HEK293T (cell line): ENCODE measurements at regions not wholly inside any gene's neighbourhood (a gene's known extent, or its start where the extent isn't known, plus 50 kb on each side); places are given as distances from the start of the nearest gene placed in this dataset.

Experiments used
- ARNT ChIP-seq: fragments of 450-650 bp; IDR thresholded peaks from 2 replicates; pipeline ENCODE4 v1.6.1; 2017; ENCODE audit warnings: mild to moderate bottlenecking
- BHLHE40 ChIP-seq: fragments of 450-650 bp; IDR thresholded peaks from 2 replicates; pipeline ENCODE4 v1.6.1; 2016; ENCODE audit warnings: mild to moderate bottlenecking, moderate library complexity, borderline replicate concordance
- CTBP1 ChIP-seq: fragments of 450-650 bp; IDR thresholded peaks from 2 replicates; pipeline ENCODE4 v1.6.1; 2016; ENCODE audit warnings: borderline replicate concordance
- ELF4 ChIP-seq: fragments of 450-650 bp; IDR thresholded peaks from 2 replicates; pipeline ENCODE4 v1.6.1; 2017; ENCODE audit warnings: antibody characterized with exemption
- FOXA1 ChIP-seq: fragments of 450-650 bp; IDR thresholded peaks from 2 replicates; pipeline ENCODE4 v1.6.1; 2016; ENCODE audit warnings: mild to moderate bottlenecking
- FOXK2 ChIP-seq: fragments of 450-650 bp; IDR thresholded peaks from 2 replicates; pipeline ENCODE4 v1.6.1; 2016; ENCODE audit warnings: mild to moderate bottlenecking
- FOXM1 ChIP-seq: fragments of 450-650 bp; IDR thresholded peaks from 2 replicates; pipeline ENCODE4 v1.6.1; 2017; ENCODE audit warnings: mild to moderate bottlenecking, borderline replicate concordance
- L3MBTL2 ChIP-seq: fragments of 450-650 bp; conservative IDR thresholded peaks from 2 replicates; pipeline ENCODE4 v1.6.1; 2016; ENCODE audit warnings: mild to moderate bottlenecking
- LEF1 ChIP-seq: fragments of 450-650 bp; IDR thresholded peaks from 2 replicates; pipeline ENCODE4 v1.6.1; 2017; ENCODE audit warnings: mild to moderate bottlenecking, borderline replicate concordance
- NFRKB ChIP-seq: fragments of 450-650 bp; IDR thresholded peaks from 2 replicates; pipeline ENCODE4 v1.6.1; 2016; ENCODE audit warnings: mild to moderate bottlenecking, moderate library complexity
- SP1 ChIP-seq: fragments of 450-650 bp; IDR thresholded peaks from 2 replicates; pipeline ENCODE4 v1.6.1; 2017
- SUZ12 ChIP-seq: fragments of 450-650 bp; IDR thresholded peaks from 2 replicates; pipeline ENCODE4 v1.6.1; 2016; ENCODE audit warnings: mild to moderate bottlenecking
- TARDBP ChIP-seq: fragments of 450-650 bp; IDR thresholded peaks from 2 replicates; pipeline ENCODE4 v1.6.1; 2016

DNA sequence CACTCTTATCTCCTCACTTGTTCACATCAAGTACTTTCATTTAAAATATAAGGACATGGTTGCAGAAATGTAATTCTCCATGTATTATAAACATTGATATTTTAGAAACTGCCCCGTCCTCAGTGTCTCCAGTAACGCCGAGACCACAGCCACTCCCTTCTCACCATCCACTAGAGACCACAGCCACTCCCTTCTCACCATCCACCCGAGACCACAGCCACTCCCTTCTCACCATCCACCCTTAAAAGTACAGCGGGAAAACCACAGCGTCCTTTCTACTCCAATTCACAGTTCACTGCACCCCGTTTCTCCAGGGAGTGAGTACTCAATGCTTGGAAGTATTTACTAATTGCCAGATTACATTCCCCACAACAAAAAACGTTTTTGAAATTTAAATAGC, 1452.2 kb upstream of the ACVR2A start:
- TF ChIP-seq SP1: no peak
- no peak for TF ChIP-seq BHLHE40
- TF ChIP-seq SUZ12: no peak
- no peak for TF ChIP-seq L3MBTL2
- no peak for TF ChIP-seq NFRKB
- TF ChIP-seq FOXM1: no peak
- TF ChIP-seq FOXA1: no peak
- TF ChIP-seq FOXK2: no peak
- TF ChIP-seq TARDBP: no peak
- no peak for TF ChIP-seq LEF1
- TF ChIP-seq ARNT: no peak
- TF ChIP-seq CTBP1: no peak
- no peak for TF ChIP-seq ELF4
